HepG2 (cell line): ENCODE measurements at regions not wholly inside any gene's neighbourhood (a gene's known extent, or its start where the extent isn't known, plus 50 kb on each side); places are given as distances from the start of the nearest gene placed in this dataset.

Experiments
- ATAC-seq: fragments of 200-7000 bp; cut with Tn5 transposase; 3 replicates; pipeline ENCODE4 v1.9.1; 2020; ENCODE audit warnings: mild to moderate bottlenecking, moderate library complexity
- BruUV-seq: library from RNA; stranded (reverse); fragments of 400-500 nt; replicated peaks from 2 replicates; lab custom pipeline; 2021; lab: Mats Ljungman, UMichigan
- CTCF ChIA-PET: fragments of 300-600 bp; formaldehyde crosslinking; extraction: SDS; loops from one replicate; lab custom pipeline; 2021; ENCODE audit warnings: low total read pairs, inconsistent platforms, low intra/inter-chr PET ratio; lab: Yijun Ruan, JAX
- POLR2A ChIA-PET: fragments of 350-600 bp; sonication (Branson Sonifier 250); formaldehyde crosslinking; loops from one replicate; lab custom pipeline; 2020; ENCODE audit warnings: antibody characterized with exemption, inconsistent platforms; lab: Yijun Ruan, JAX
- DNase-seq: peaks from one replicate; pipeline ENCODE4 v3.0.0-alpha.2; 2015; ENCODE audit warnings: low spot score
- FAIRE-seq: peaks from 3 replicates; lab custom pipeline; 2011; peaks lifted over from hg19 to GRCh38; lab: Jason Lieb, UNC
- H2AFZ ChIP-seq: one replicate; pipeline ENCODE4 v1.6.1; 2011; ENCODE audit warnings: low read length, inconsistent platforms
- H3K27ac ChIP-seq: fragments of 300-600 bp; 3 replicates; pipeline ENCODE4 v1.8.0; 2011; ENCODE audit warnings: mixed run types, mild to moderate bottlenecking, mixed read lengths, low read length, inconsistent platforms; ENCODE audit not compliant: insufficient read depth; ENCODE audit errors: extremely low read length
- H3K27me3 ChIP-seq, 2 experiments: fragments of 200-600 bp in 1 of 2; 2 replicates in 1 of 2; 3 replicates in 1 of 2; pipeline versions ENCODE4 v1.6.0 to v1.8.0; 2011; ENCODE audit warnings: low read length in 2 of 2, mild to moderate bottlenecking in 2 of 2, moderate library complexity in 2 of 2, inconsistent platforms in 1 of 2; ENCODE audit not compliant: insufficient read depth in 2 of 2, control insufficient read depth in 1 of 2
- H3K36me3 ChIP-seq, 2 experiments: fragments of 200-600 bp in 1 of 2; replicated peaks in 1 of 2; 2 replicates in 1 of 2; 3 replicates in 1 of 2; pipeline versions ENCODE4 v1.5.1 to v1.8.0; 2011; ENCODE audit warnings: low read length in 2 of 2, inconsistent platforms in 1 of 2; ENCODE audit not compliant: insufficient read depth in 2 of 2, control insufficient read depth in 1 of 2
- H3K4me1 ChIP-seq: 2 replicates; pipeline ENCODE4 v1.5.1; 2012; ENCODE audit warnings: low read length, inconsistent platforms; ENCODE audit not compliant: insufficient read depth
- H3K4me2 ChIP-seq: 2 replicates; pipeline ENCODE4 v1.6.0; 2011; ENCODE audit warnings: low read depth, low read length, inconsistent platforms
- H3K4me3 ChIP-seq, 3 experiments: fragments of 200-600 bp in 1 of 3; sonication (generic), shearing (Covaris generic) in 1 of 3; replicated peaks in 1 of 3; 2 replicates each; pipeline ENCODE4 v1.5.1; 2011 to 2016; ENCODE audit warnings: low read length in 3 of 3, inconsistent platforms in 2 of 3, low read depth in 2 of 3, mild to moderate bottlenecking in 2 of 3, control low read depth in 1 of 3, mixed read lengths in 1 of 3; ENCODE audit not compliant: insufficient read depth in 1 of 3
- H3K79me2 ChIP-seq: one replicate; pipeline ENCODE4 v1.6.1; 2011; ENCODE audit warnings: low read length, inconsistent platforms; ENCODE audit not compliant: insufficient read depth
- H3K9ac ChIP-seq: 2 replicates; pipeline ENCODE4 v1.6.0; 2011; ENCODE audit warnings: mild to moderate bottlenecking, low read depth, low read length, inconsistent platforms; ENCODE audit not compliant: insufficient read depth
- H3K9me3 ChIP-seq: 2 replicates; pipeline ENCODE4 v1.5.1; 2012; ENCODE audit warnings: mild to moderate bottlenecking, low read length
- H4K20me1 ChIP-seq: 2 replicates; pipeline ENCODE4 v1.6.0; 2011; ENCODE audit warnings: inconsistent platforms, mild to moderate bottlenecking, low read length, moderate library complexity; ENCODE audit not compliant: insufficient read depth
- ARNT ChIP-seq: fragments of 450-650 bp; IDR thresholded peaks from 2 replicates; pipeline ENCODE4 v1.6.1; 2017
- CEBPB ChIP-seq: IDR thresholded peaks from 2 replicates; pipeline ENCODE4 v1.6.1; 2011; ENCODE audit warnings: low read depth, low read length, improper control_type of control experiment, borderline replicate concordance
- GMEB1 ChIP-seq: sonication (generic); formaldehyde crosslinking; IDR thresholded peaks from 2 replicates; pipeline ENCODE4 v1.5.1; 2020; ENCODE audit warnings: missing genetic modification reagents, mild to moderate bottlenecking, borderline replicate concordance
- HES4 ChIP-seq: sonication (generic); formaldehyde crosslinking; IDR thresholded peaks from 2 replicates; pipeline ENCODE4 v1.9.0; 2021; ENCODE audit warnings: mild to moderate bottlenecking, missing genetic modification reagents, borderline replicate concordance
- PRMT3 ChIP-seq: sonication (generic); formaldehyde crosslinking; IDR thresholded peaks from 2 replicates; pipeline ENCODE4 v1.8.1; 2022; ENCODE audit warnings: low read depth, mild to moderate bottlenecking, moderate library complexity, missing genetic modification reagents, borderline replicate concordance
- SMAD1 ChIP-seq: sonication (generic); formaldehyde crosslinking; IDR thresholded peaks from 2 replicates; pipeline ENCODE4 v1.4.0; 2020; ENCODE audit warnings: missing genetic modification reagents, low read depth, mild to moderate bottlenecking, borderline replicate concordance
- TRAFD1 ChIP-seq: sonication (generic); formaldehyde crosslinking; IDR thresholded peaks from 2 replicates; pipeline ENCODE4 v1.5.1; 2020; ENCODE audit warnings: missing genetic modification reagents, mild to moderate bottlenecking, borderline replicate concordance
- ZNF253 ChIP-seq: sonication (generic); formaldehyde crosslinking; IDR thresholded peaks from 2 replicates; pipeline ENCODE4 v1.8.0; 2022; ENCODE audit warnings: mild to moderate bottlenecking, missing genetic modification reagents, borderline replicate concordance
- ZNF839 ChIP-seq: sonication (generic); formaldehyde crosslinking; IDR thresholded peaks from 2 replicates; pipeline ENCODE4 v1.4.0; 2020; ENCODE audit warnings: missing genetic modification reagents, mild to moderate bottlenecking, borderline replicate concordance
- WGBS: methylation state at CpG from one replicate; pipeline ENCODE4 v1.1.6; 2017; ENCODE audit warnings: low lambda C conversion rate; 5-methylcytosine and 5-hydroxymethylcytosine counted together
- in situ Hi-C: cut with HindIII; loops from 2 replicates; pipeline ENCODE4 v1.10.0; 2017; ENCODE audit warnings: low pct_unique_long_range_greater_than_20kb; ENCODE audit not compliant: extremely low pct_ligation_motif_present
- intact Hi-C: fragments of 100-400 bp; cut with micrococcal nuclease; formaldehyde crosslinking; loops from one replicate; pipeline ENCODE4 v1.10.0; 2022; ENCODE audit not compliant: unreplicated experiment
- TF ChIP-seq, protein P1 (sequence below): sonication (generic); formaldehyde crosslinking; IDR thresholded peaks from 2 replicates; pipeline ENCODE4 v1.9.0; 2021; ENCODE audit warnings: missing genetic modification reagents, mild to moderate bottlenecking, borderline replicate concordance

DNA sequence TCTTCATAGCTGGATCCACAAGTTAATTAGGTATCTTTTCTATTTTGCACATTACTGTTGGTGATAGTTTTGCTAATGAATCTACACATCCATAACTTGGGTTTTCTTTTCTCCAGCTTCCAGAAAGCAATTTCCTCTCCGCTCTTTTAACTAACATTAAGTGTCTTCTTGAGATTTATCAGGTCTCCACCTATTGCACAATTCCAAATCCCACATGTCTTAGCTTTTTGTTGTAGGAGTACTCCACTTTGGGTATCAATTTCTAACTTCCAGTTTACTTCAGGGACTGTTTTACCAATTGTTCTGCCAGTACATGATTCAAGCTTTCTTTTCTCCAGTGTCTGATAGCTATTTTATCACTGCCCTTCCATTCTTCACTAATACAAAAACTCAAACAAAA is 129.6 kb downstream of the OLFM4 start:
- ATAC-seq = no peak
- 7% methylated on average over 1 of the region's 1 CpG for WGBS
- ChIA-PET CTCF (no interaction called here), POLR2A (no interaction called here)
- Histone ChIP-seq H3K36me3 (no peaks in the 10 kb centered on the region), H4K20me1 (no peaks in the 10 kb centered on the region), H3K27ac (no peak overlapping the region), H3K4me1 (no peaks in the 10 kb centered on the region), H3K9me3 (no peaks in the 10 kb centered on the region; the same call in 1 of the 2 replicates), H2AFZ (no peak overlapping the region), H3K9ac (no peak overlapping the region), H3K79me2 (no peaks in the 10 kb centered on the region), H3K4me2 (no peak overlapping the region), H3K4me3 (no peak overlapping the region), H3K27me3 (no peaks in the 10 kb centered on the region; a peak in 1 of 5 replicates)
- intact Hi-C loops (no loop called here), in situ Hi-C loops (no loop called here)
- FAIRE-seq = no peak
- TF ChIP-seq SMAD1 (CRISPR knock-in tag) (no peak), CEBPB (0 out of 2 replicates have a peak, but pooled peaks have one; percentile 17), PRMT3 (CRISPR knock-in tag) (no peak)
- DNase-seq = no peak
- BruUV-seq = no TSS peak

GRCh38 chr13:53159431-53159830 is 130.8 kb downstream of the OLFM4 start:
- Histone ChIP-seq H3K79me2 (no peaks in the 10 kb centered on the region), H4K20me1 (no peaks in the 10 kb centered on the region), H2AFZ (no peak overlapping the region), H3K4me3 (no peak overlapping the region), H3K27ac (no peak overlapping the region), H3K4me1 (no peaks in the 10 kb centered on the region), H3K9me3 (no peaks in the 10 kb centered on the region; the same call in 1 of the 2 replicates), H3K27me3 (no peaks in the 10 kb centered on the region; a peak in 1 of 5 replicates), H3K36me3 (no peaks in the 10 kb centered on the region), H3K9ac (no peak overlapping the region), H3K4me2 (no peak overlapping the region)
- WGBS = 0% methylated on average over 1 of the region's 1 CpG
- intact Hi-C loops = no loop called here
- FAIRE-seq (no peak), ATAC-seq (no peak), DNase-seq (no peak)
- POLR2A ChIA-PET = no interaction called here
- CTCF ChIA-PET = no interaction called here
- in situ Hi-C loops = no loop called here
- TF ChIP-seq TRAFD1 (no peak), ARNT (no peak), ZNF839 (no peak), ZNF253 (CRISPR knock-in tag) (no peak), HES4 (CRISPR knock-in tag) (no peak), GMEB1 (CRISPR knock-in tag) (no peak)
- TF ChIP-seq, protein P1, sequence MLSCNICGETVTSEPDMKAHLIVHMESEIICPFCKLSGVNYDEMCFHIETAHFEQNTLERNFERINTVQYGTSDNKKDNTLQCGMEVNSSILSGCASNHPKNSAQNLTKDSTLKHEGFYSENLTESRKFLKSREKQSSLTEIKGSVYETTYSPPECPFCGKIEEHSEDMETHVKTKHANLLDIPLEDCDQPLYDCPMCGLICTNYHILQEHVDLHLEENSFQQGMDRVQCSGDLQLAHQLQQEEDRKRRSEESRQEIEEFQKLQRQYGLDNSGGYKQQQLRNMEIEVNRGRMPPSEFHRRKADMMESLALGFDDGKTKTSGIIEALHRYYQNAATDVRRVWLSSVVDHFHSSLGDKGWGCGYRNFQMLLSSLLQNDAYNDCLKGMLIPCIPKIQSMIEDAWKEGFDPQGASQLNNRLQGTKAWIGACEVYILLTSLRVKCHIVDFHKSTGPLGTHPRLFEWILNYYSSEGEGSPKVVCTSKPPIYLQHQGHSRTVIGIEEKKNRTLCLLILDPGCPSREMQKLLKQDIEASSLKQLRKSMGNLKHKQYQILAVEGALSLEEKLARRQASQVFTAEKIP = no peak
- BruUV-seq = no TSS peak
